Activated CD8-positive, alpha-beta memory T cell treated with anti-CD3 and anti-CD28 coated beads for 24 hours (primary cell): ENCODE measurements at regions not wholly inside any gene's neighbourhood (a gene's known extent, or its start where the extent isn't known, plus 50 kb on each side); places are given as distances from the start of the nearest gene placed in this dataset.

ENCODE experiments used
- DNase-seq: peaks from one replicate; pipeline ENCODE4 v3.0.0-alpha.2; 2020

- no peak for DNase-seq
Measured at GRCh38 chr6:14676977-14677781, 559.6 kb downstream of the CD83 start.

GRCh38 chr6:14681699-14682487 lies 564.0 kb upstream of the JARID2 start:
- DNase-seq: no peak

- no peak for DNase-seq
Measured at GRCh38 chr6:14682812-14683211, 563.1 kb upstream of the JARID2 start.

GRCh38 chr6:14689639-14690038 lies 556.2 kb upstream of the JARID2 start:
- DNase-seq: no peak

- DNase-seq: no peak
Measured at GRCh38 chr6:14690120-14691056, 555.5 kb upstream of the JARID2 start.

GRCh38 chr6:14692208-14692607 lies 553.7 kb upstream of the JARID2 start:
- DNase-seq: no peak

- DNase-seq: no peak
Measured at GRCh38 chr6:14693301-14694192, 552.3 kb upstream of the JARID2 start.

- no peak for DNase-seq
Measured at GRCh38 chr6:14694308-14694707, 551.6 kb upstream of the JARID2 start.

- DNase-seq: no peak
Measured at GRCh38 chr6:14695579-14695978, 550.3 kb upstream of the JARID2 start.

- no peak for DNase-seq
Measured at GRCh38 chr6:14696367-14696766, 549.5 kb upstream of the JARID2 start.

- no peak for DNase-seq
Measured at GRCh38 chr6:14697427-14697826, 548.4 kb upstream of the JARID2 start.

- no peak for DNase-seq
Measured at GRCh38 chr6:14699803-14700601, 545.9 kb upstream of the JARID2 start.

GRCh38 chr6:14701946-14702345 lies 543.9 kb upstream of the JARID2 start:
- DNase-seq: no peak

GRCh38 chr6:14702678-14703077 lies 543.2 kb upstream of the JARID2 start:
- DNase-seq: no peak

GRCh38 chr6:14703586-14703985 lies 542.3 kb upstream of the JARID2 start:
- DNase-seq: no peak

- DNase-seq: no peak
Measured at GRCh38 chr6:14704383-14705271, 541.2 kb upstream of the JARID2 start.

- DNase-seq: no peak
Measured at GRCh38 chr6:14705841-14706377, 540.0 kb upstream of the JARID2 start.

- peak; percentile 68 for DNase-seq
Measured at GRCh38 chr6:14706378-14706929, 539.4 kb upstream of the JARID2 start.

- DNase-seq: no peak
Measured at GRCh38 chr6:14707276-14707675, 538.6 kb upstream of the JARID2 start.
